Choroid plexus epithelial cell (primary cell): ENCODE measurements at regions not wholly inside any gene's neighbourhood (a gene's known extent, or its start where the extent isn't known, plus 50 kb on each side); places are given as distances from the start of the nearest gene placed in this dataset.

Source experiments
- DNase-seq: peaks from one replicate; pipeline ENCODE4 v3.0.0-alpha.2; 2010; ENCODE audit warnings: low read depth
- H3K4me3 ChIP-seq: 2 replicates; pipeline ENCODE4 v1.5.1; 2011; ENCODE audit warnings: low read depth, mild to moderate bottlenecking, control low read depth, low read length, moderate library complexity
- CTCF ChIP-seq: conservative IDR thresholded peaks from 2 replicates; pipeline ENCODE4 v1.5.1; 2011; ENCODE audit warnings: low read depth, mild to moderate bottlenecking, control low read depth, inconsistent platforms, low read length, moderate library complexity

DNA sequence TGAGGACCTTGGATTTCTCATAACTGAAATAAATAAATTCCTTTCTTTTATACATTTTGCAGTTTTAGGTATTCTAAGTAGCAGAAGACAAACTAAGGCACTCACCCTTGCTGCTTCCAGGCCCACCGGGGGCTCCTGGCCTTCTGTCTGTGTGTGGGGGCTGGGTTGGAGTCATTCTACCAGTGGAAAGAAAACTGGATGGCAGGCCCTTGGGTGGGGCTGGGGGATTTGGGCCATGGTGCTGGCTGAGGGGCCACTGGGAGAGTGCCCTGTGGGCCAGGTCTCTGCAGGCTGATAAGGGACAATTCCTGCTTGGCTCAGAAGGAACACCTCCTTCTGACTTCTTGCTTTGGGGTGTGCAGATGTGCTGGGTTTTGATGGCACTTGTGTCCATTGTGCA, 54.0 kb upstream of the CSF3R start:
- TF ChIP-seq CTCF = no peak

GRCh38 chr1:36534711-36535412, 52.1 kb upstream of the CSF3R start:
- no peak overlapping the region for H3K4me3 ChIP-seq
- TF ChIP-seq CTCF = no peak
- DNase-seq = no peak

More for the DNA sequence above, 54.0 kb upstream of the CSF3R start:
- no peak for DNase-seq
- H3K4me3 ChIP-seq = no peak overlapping the region

- H3K4me3 ChIP-seq = no peak overlapping the region
- TF ChIP-seq CTCF = no peak
- no peak for DNase-seq
Measured at GRCh38 chr1:36533897-36534296, 51.2 kb upstream of the CSF3R start.

DNA sequence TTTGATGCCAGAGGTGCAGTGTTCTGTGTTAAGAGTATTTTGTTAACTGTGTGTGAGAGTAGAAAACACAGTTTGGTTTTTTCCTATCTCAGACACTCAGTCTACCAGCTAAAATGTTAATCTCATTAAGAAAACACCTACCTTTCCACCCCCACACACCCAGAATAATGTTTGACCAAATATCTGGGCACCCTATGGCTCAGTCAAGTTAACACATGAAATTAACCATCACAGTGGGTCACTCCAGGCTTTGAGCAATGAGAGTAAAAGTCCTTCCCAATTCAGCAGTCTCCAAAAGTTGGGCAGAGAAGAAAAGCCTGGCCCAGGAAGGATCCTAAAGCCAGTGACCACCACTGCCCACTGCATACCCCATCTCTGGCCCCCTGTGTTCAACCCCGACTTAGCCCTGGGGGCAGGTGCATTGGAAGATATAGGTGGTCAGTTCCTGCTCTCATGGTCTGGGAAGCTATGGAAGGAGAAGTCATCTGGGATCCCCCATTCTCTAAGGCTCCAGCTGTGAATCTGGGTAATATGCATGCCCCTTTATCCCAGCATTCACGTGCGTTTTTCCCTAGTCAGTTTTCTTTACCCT, 50.2 kb upstream of the CSF3R start:
- no peak for TF ChIP-seq CTCF
- no peak for DNase-seq
- H3K4me3 ChIP-seq = no peak overlapping the region
